H7 (cell line): ENCODE measurements at regions not wholly inside any gene's neighbourhood (a gene's known extent, or its start where the extent isn't known, plus 50 kb on each side); places are given as distances from the start of the nearest gene placed in this dataset.

Experiments used
- DNase-seq: peaks from one replicate; pipeline ENCODE4 v3.0.0; 2012
- H3K27me3 ChIP-seq: 2 replicates; pipeline ENCODE4 v1.6.0; 2011; ENCODE audit warnings: mild to moderate bottlenecking, low read length; ENCODE audit not compliant: control insufficient read depth, insufficient read depth
- H3K36me3 ChIP-seq: replicated peaks from 2 replicates; pipeline ENCODE4 v1.5.1; 2011; ENCODE audit warnings: low read length; ENCODE audit not compliant: control insufficient read depth, insufficient read depth
- H3K4me3 ChIP-seq: 2 replicates; pipeline ENCODE4 v1.5.1; 2011; ENCODE audit warnings: low read depth, mild to moderate bottlenecking, control low read depth, low read length, moderate library complexity; ENCODE audit not compliant: insufficient read depth

GRCh38 chr1:87826681-87827251 lies 498.1 kb downstream of the LMO4 start:
- H3K4me3 ChIP-seq = no peak overlapping the region
- no peaks in the 10 kb centered on the region for H3K27me3 ChIP-seq
- no peaks in the 10 kb centered on the region for H3K36me3 ChIP-seq
- DNase-seq = no peak

GRCh38 chr1:87829360-87829759 lies 500.7 kb downstream of the LMO4 start:
- no peak for DNase-seq
- H3K36me3 ChIP-seq = no peaks in the 10 kb centered on the region
- no peak overlapping the region for H3K4me3 ChIP-seq
- no peaks in the 10 kb centered on the region for H3K27me3 ChIP-seq

- Histone ChIP-seq H3K4me3 (no peak overlapping the region), H3K27me3 (no peaks in the 10 kb centered on the region), H3K36me3 (no peaks in the 10 kb centered on the region)
- DNase-seq = no peak
Measured at GRCh38 chr1:87830432-87830978, 501.8 kb downstream of the LMO4 start.

- DNase-seq = no peak
Measured at GRCh38 chr1:87833166-87833565, 504.5 kb downstream of the LMO4 start.

GRCh38 chr1:87834151-87834550 lies 505.5 kb downstream of the LMO4 start:
- H3K36me3 ChIP-seq = no peaks in the 10 kb centered on the region
- H3K4me3 ChIP-seq = no peak overlapping the region
- no peak for DNase-seq
- H3K27me3 ChIP-seq = no peaks in the 10 kb centered on the region

More at GRCh38 chr1:87833166-87833565, 504.5 kb downstream of the LMO4 start:
- H3K36me3 ChIP-seq = no peaks in the 10 kb centered on the region
- no peaks in the 10 kb centered on the region for H3K27me3 ChIP-seq
- no peak overlapping the region for H3K4me3 ChIP-seq

GRCh38 chr1:87834941-87835340 lies 506.3 kb downstream of the LMO4 start:
- H3K27me3 ChIP-seq = no peaks in the 10 kb centered on the region
- H3K4me3 ChIP-seq = no peak overlapping the region
- no peak for DNase-seq
- H3K36me3 ChIP-seq = no peaks in the 10 kb centered on the region

GRCh38 chr1:87840767-87841166 lies 512.1 kb downstream of the LMO4 start:
- no peak for DNase-seq
- no peak overlapping the region for H3K4me3 ChIP-seq
- no peaks in the 10 kb centered on the region for H3K36me3 ChIP-seq
- no peaks in the 10 kb centered on the region for H3K27me3 ChIP-seq

GRCh38 chr1:87841332-87841731 lies 512.7 kb downstream of the LMO4 start:
- no peak for DNase-seq
- H3K4me3 ChIP-seq = no peak overlapping the region
- no peaks in the 10 kb centered on the region for H3K36me3 ChIP-seq
- H3K27me3 ChIP-seq = no peaks in the 10 kb centered on the region

- DNase-seq = no peak
- H3K36me3 ChIP-seq = no peaks in the 10 kb centered on the region
- no peaks in the 10 kb centered on the region for H3K27me3 ChIP-seq
- H3K4me3 ChIP-seq = no peak overlapping the region
Measured at GRCh38 chr1:87842156-87842555, 513.5 kb downstream of the LMO4 start.

- Histone ChIP-seq H3K4me3 (no peak overlapping the region), H3K36me3 (no peaks in the 10 kb centered on the region), H3K27me3 (no peaks in the 10 kb centered on the region)
- no peak for DNase-seq
Measured at GRCh38 chr1:87844251-87844650, 515.6 kb downstream of the LMO4 start.

- H3K27me3 ChIP-seq = no peaks in the 10 kb centered on the region
- no peak overlapping the region for H3K4me3 ChIP-seq
- no peak for DNase-seq
- no peaks in the 10 kb centered on the region for H3K36me3 ChIP-seq
Measured at GRCh38 chr1:87851490-87851889, 522.8 kb downstream of the LMO4 start.

GRCh38 chr1:87852410-87853161 lies 523.9 kb downstream of the LMO4 start:
- Histone ChIP-seq H3K27me3 (no peaks in the 10 kb centered on the region), H3K36me3 (no peaks in the 10 kb centered on the region), H3K4me3 (no peak overlapping the region)
- no peak for DNase-seq

GRCh38 chr1:87853576-87854351 lies 525.1 kb downstream of the LMO4 start:
- Histone ChIP-seq H3K36me3 (no peaks in the 10 kb centered on the region), H3K4me3 (no peak overlapping the region), H3K27me3 (no peaks in the 10 kb centered on the region)
- no peak for DNase-seq

GRCh38 chr1:87863317-87863716 lies 534.6 kb downstream of the LMO4 start:
- Histone ChIP-seq H3K36me3 (no peaks in the 10 kb centered on the region), H3K27me3 (no peaks in the 10 kb centered on the region), H3K4me3 (no peak overlapping the region)
- no peak for DNase-seq

- Histone ChIP-seq H3K36me3 (no peaks in the 10 kb centered on the region), H3K27me3 (no peaks in the 10 kb centered on the region), H3K4me3 (no peak overlapping the region)
- DNase-seq = no peak
Measured at GRCh38 chr1:87864676-87865075, 536.0 kb downstream of the LMO4 start.
